ENCODE measurements at regions not wholly inside any gene's neighbourhood (a gene's known extent, or its start where the extent isn't known, plus 50 kb on each side); places are given as distances from the start of the nearest gene placed in this dataset.

DNA sequence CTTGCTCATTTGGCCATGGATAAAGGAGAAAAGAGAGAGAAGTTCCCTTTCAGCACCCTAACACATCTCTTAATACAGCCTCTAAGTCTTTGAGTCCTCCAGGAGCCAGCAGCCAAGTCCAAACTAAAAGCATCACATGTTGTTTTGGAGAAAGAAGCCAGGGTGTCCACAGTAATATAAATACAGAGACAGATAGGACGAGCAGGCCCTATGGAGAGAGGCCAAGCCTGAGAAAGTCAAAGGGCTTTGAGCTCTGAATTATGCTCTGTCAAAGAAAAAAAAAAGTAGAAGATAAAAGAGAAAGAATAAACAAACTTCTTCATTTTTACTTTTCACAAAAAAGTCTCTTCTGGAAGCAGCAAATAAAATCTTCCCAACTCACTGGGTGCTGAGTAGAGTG lies 92.4 kb upstream of the THBS1 start:
- TF ChIP-seq, protein P1, sequence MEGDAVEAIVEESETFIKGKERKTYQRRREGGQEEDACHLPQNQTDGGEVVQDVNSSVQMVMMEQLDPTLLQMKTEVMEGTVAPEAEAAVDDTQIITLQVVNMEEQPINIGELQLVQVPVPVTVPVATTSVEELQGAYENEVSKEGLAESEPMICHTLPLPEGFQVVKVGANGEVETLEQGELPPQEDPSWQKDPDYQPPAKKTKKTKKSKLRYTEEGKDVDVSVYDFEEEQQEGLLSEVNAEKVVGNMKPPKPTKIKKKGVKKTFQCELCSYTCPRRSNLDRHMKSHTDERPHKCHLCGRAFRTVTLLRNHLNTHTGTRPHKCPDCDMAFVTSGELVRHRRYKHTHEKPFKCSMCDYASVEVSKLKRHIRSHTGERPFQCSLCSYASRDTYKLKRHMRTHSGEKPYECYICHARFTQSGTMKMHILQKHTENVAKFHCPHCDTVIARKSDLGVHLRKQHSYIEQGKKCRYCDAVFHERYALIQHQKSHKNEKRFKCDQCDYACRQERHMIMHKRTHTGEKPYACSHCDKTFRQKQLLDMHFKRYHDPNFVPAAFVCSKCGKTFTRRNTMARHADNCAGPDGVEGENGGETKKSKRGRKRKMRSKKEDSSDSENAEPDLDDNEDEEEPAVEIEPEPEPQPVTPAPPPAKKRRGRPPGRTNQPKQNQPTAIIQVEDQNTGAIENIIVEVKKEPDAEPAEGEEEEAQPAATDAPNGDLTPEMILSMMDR (IDR thresholded peaks at IDR 0.05): no peak
- TF ChIP-seq POLR2A (IDR thresholded peaks at IDR 0.05): no peak

Data from esophagus squamous epithelium (tissue), 4 donors.